MM.1S (cell line): ENCODE measurements at regions not wholly inside any gene's neighbourhood (a gene's known extent, or its start where the extent isn't known, plus 50 kb on each side); places are given as distances from the start of the nearest gene placed in this dataset.

Experiments
- DNase-seq: peaks from one replicate; pipeline ENCODE4 v3.0.0-alpha.2; 2015
- H2AFZ ChIP-seq: fragments of 300-600 bp; sonication (generic); 2 replicates; pipeline ENCODE4 v1.6.0; 2016; ENCODE audit warnings: antibody characterized with exemption, low read length
- H3F3A ChIP-seq: fragments of 300-600 bp; sonication (generic); 2 replicates; pipeline ENCODE4 v1.6.1; 2016; ENCODE audit warnings: mild to moderate bottlenecking, antibody characterized with exemption, low read length, moderate library complexity, mixed read lengths; ENCODE audit not compliant: insufficient read depth
- H3K27ac ChIP-seq: fragments of 300-600 bp; sonication (generic); 2 replicates; pipeline ENCODE4 v1.5.1; 2016; ENCODE audit warnings: mild to moderate bottlenecking, low read length
- H3K27me3 ChIP-seq: fragments of 300-600 bp; sonication (generic); replicated peaks from 2 replicates; pipeline ENCODE4 v1.6.0; 2016; ENCODE audit warnings: low read length; ENCODE audit not compliant: insufficient read depth
- H3K36me3 ChIP-seq: fragments of 300-600 bp; sonication (generic); replicated peaks from 2 replicates; pipeline ENCODE4 v1.6.1; 2016; ENCODE audit warnings: mild to moderate bottlenecking, low read length, mixed read lengths; ENCODE audit not compliant: insufficient read depth
- H3K4me1 ChIP-seq: fragments of 300-600 bp; sonication (generic); 2 replicates; pipeline ENCODE4 v1.6.1; 2016; ENCODE audit warnings: low read length, mixed read lengths
- H3K4me2 ChIP-seq: fragments of 300-600 bp; sonication (generic); 2 replicates; pipeline ENCODE4 v1.6.0; 2016; ENCODE audit warnings: low read depth, low read length
- H3K4me3 ChIP-seq: fragments of 300-600 bp; sonication (generic); 2 replicates; pipeline ENCODE4 v1.5.1; 2016; ENCODE audit warnings: low read length, mixed read lengths
- H3K79me2 ChIP-seq: fragments of 300-600 bp; sonication (generic); 2 replicates; pipeline ENCODE4 v1.6.1; 2016; ENCODE audit warnings: mixed run types, low read length, mixed read lengths
- H3K9ac ChIP-seq: fragments of 300-600 bp; sonication (generic); 2 replicates; pipeline ENCODE4 v1.6.1; 2016; ENCODE audit warnings: low read length, mixed read lengths
- H3K9me2 ChIP-seq: fragments of 300-600 bp; sonication (generic); replicated peaks from 2 replicates; pipeline ENCODE4 v1.6.1; 2016; ENCODE audit warnings: mild to moderate bottlenecking, low read length, mixed read lengths; ENCODE audit not compliant: insufficient read depth
- H3K9me3 ChIP-seq: fragments of 300-600 bp; sonication (generic); replicated peaks from 2 replicates; pipeline ENCODE4 v1.6.1; 2016; ENCODE audit warnings: mild to moderate bottlenecking, low read length, mixed read lengths; ENCODE audit not compliant: insufficient read depth
- H4K20me1 ChIP-seq: fragments of 300-600 bp; sonication (generic); 2 replicates; pipeline ENCODE4 v1.6.1; 2016; ENCODE audit warnings: mild to moderate bottlenecking, low read length, moderate library complexity, mixed read lengths; ENCODE audit not compliant: insufficient read depth
- EZH2 ChIP-seq: fragments of 300-600 bp; sonication (generic); optimal IDR thresholded peaks from 2 replicates; pipeline ENCODE3; 2017; ENCODE audit warnings: low read depth, mild to moderate bottlenecking, antibody characterized with exemption, low read length, mixed read lengths
- EZH2phosphoT487 ChIP-seq: fragments of 300-600 bp; sonication (generic); IDR thresholded peaks from 2 replicates; pipeline ENCODE4 v1.6.1; 2018; ENCODE audit warnings: antibody characterized with exemption, low read length
- TF ChIP-seq, protein P1 (sequence below): fragments of 300-600 bp; sonication (generic); IDR thresholded peaks from 2 replicates; pipeline ENCODE4 v1.5.1; 2016; ENCODE audit warnings: antibody characterized with exemption, low read length, mixed read lengths

DNA sequence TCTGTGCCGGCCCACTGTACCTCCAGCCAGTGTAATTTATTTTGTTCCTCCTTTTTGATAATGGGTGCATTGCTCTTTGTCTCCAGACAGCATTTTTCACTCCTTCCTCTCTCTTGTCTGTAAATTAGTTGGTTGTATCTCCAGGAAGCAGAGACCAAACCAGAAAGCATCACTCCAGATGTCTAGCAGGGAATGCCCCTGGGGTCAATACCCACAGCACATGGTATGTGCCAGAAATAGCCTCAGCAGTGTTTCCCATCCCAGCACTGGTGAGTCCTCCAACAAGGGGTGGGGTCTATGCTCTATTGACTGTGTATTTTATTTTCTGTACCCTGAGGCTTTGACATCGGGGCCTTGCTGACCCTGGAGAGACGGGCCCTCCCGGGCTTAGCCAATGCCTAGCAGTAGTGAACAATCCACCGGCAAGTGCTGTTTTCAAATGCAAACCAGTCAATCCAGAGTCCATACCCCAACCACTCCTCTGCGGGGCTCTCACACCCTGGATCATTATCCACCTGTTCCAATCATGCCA lies 50.2 kb upstream of the FZD10 start:
- H3K4me2 ChIP-seq = no peak overlapping the region
- no peaks in the 10 kb centered on the region for H3F3A ChIP-seq
- no peak for DNase-seq
- no peak overlapping the region for H3K4me3 ChIP-seq
- no peaks in the 10 kb centered on the region for H3K9me3 ChIP-seq
- no peak overlapping the region for H3K27ac ChIP-seq
- H3K79me2 ChIP-seq = no peaks in the 10 kb centered on the region
- no peaks in the 10 kb centered on the region for H3K4me1 ChIP-seq
- H4K20me1 ChIP-seq = no peaks in the 10 kb centered on the region
- H2AFZ ChIP-seq = no peak overlapping the region
- no peak overlapping the region for H3K9ac ChIP-seq
- no peaks in the 10 kb centered on the region for H3K9me2 ChIP-seq
- TF ChIP-seq, protein P1, sequence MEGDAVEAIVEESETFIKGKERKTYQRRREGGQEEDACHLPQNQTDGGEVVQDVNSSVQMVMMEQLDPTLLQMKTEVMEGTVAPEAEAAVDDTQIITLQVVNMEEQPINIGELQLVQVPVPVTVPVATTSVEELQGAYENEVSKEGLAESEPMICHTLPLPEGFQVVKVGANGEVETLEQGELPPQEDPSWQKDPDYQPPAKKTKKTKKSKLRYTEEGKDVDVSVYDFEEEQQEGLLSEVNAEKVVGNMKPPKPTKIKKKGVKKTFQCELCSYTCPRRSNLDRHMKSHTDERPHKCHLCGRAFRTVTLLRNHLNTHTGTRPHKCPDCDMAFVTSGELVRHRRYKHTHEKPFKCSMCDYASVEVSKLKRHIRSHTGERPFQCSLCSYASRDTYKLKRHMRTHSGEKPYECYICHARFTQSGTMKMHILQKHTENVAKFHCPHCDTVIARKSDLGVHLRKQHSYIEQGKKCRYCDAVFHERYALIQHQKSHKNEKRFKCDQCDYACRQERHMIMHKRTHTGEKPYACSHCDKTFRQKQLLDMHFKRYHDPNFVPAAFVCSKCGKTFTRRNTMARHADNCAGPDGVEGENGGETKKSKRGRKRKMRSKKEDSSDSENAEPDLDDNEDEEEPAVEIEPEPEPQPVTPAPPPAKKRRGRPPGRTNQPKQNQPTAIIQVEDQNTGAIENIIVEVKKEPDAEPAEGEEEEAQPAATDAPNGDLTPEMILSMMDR = no peak
- TF ChIP-seq EZH2phosphoT487 (no peak), EZH2 (no peak)
- no peaks in the 10 kb centered on the region for H3K27me3 ChIP-seq
- no peaks in the 10 kb centered on the region for H3K36me3 ChIP-seq
